GM23338 (cell line): ENCODE measurements at regions not wholly inside any gene's neighbourhood (a gene's known extent, or its start where the extent isn't known, plus 50 kb on each side); places are given as distances from the start of the nearest gene placed in this dataset.

Source experiments
- ATAC-seq: fragments of 200-7000 bp; cut with Tn5 transposase; 3 replicates; pipeline ENCODE4 v1.9.1; 2020
- DNase-seq: peaks from one replicate; pipeline ENCODE4 v3.0.0-alpha.2; 2015; ENCODE audit warnings: low spot score
- H2AFZ ChIP-seq: fragments of 200-600 bp; sonication (generic); 2 replicates; pipeline ENCODE4 v1.8.0; 2016; ENCODE audit warnings: antibody characterized with exemption, mild to moderate bottlenecking, moderate library complexity
- H3F3A ChIP-seq: fragments of 200-600 bp; sonication (generic); replicated peaks from 2 replicates; pipeline ENCODE4 v1.8.0; 2017; ENCODE audit warnings: antibody characterized with exemption, mixed run types, low read depth
- H3K27ac ChIP-seq: fragments of 200-600 bp; sonication (generic); 2 replicates; pipeline ENCODE4 v1.6.1; 2016; ENCODE audit warnings: low read depth
- H3K27me3 ChIP-seq: fragments of 200-600 bp; sonication (generic); 2 replicates; pipeline ENCODE4 v1.8.0; 2016; ENCODE audit warnings: mild to moderate bottlenecking, mixed run types, moderate library complexity; ENCODE audit not compliant: insufficient read depth
- H3K36me3 ChIP-seq: fragments of 200-600 bp; sonication (generic); 2 replicates; pipeline ENCODE4 v1.8.0; 2016; ENCODE audit warnings: mild to moderate bottlenecking; ENCODE audit not compliant: insufficient read depth
- H3K4me1 ChIP-seq: fragments of 200-600 bp; sonication (generic); 2 replicates; pipeline ENCODE4 v1.8.0; 2016; ENCODE audit warnings: mild to moderate bottlenecking, moderate library complexity; ENCODE audit not compliant: insufficient read depth
- H3K4me2 ChIP-seq: fragments of 200-600 bp; sonication (generic); 2 replicates; pipeline ENCODE4 v1.7.1; 2017; ENCODE audit warnings: mixed run types
- H3K4me3 ChIP-seq: fragments of 200-600 bp; sonication (generic); 2 replicates; pipeline ENCODE4 v1.6.1; 2016; ENCODE audit warnings: mixed run types
- H3K79me2 ChIP-seq: fragments of 200-600 bp; sonication (generic); replicated peaks from 2 replicates; pipeline ENCODE4 v1.8.0; 2017; ENCODE audit warnings: mild to moderate bottlenecking; ENCODE audit not compliant: insufficient read depth
- H3K9me2 ChIP-seq: fragments of 200-600 bp; sonication (generic); 2 replicates; pipeline ENCODE4 v1.8.0; 2017; ENCODE audit not compliant: insufficient read depth
- H4K20me1 ChIP-seq: fragments of 200-600 bp; sonication (generic); replicated peaks from 2 replicates; pipeline ENCODE4 v1.8.0; 2017; ENCODE audit warnings: mild to moderate bottlenecking; ENCODE audit not compliant: insufficient read depth
- H3K27ac Mint-ChIP-seq: 2 replicates; pipeline ENCODE4 v1.8.0; 2020; ENCODE audit warnings: inconsistent platforms, mild to moderate bottlenecking, moderate library complexity, mixed read lengths
- H3K27me3 Mint-ChIP-seq: 3 replicates; pipeline ENCODE4 v1.8.0; 2022; ENCODE audit warnings: low read depth, mild to moderate bottlenecking, moderate library complexity, mixed read lengths, inconsistent platforms; ENCODE audit not compliant: insufficient read depth, poor library complexity
- H3K36me3 Mint-ChIP-seq: 3 replicates; pipeline ENCODE4 v1.8.0; 2021; ENCODE audit warnings: low read depth, mild to moderate bottlenecking, inconsistent platforms, moderate library complexity, mixed read lengths
- H3K4me1 Mint-ChIP-seq: 3 replicates; pipeline ENCODE4 v1.8.0; 2020; ENCODE audit warnings: mild to moderate bottlenecking, inconsistent platforms, mixed read lengths
- H3K4me3 Mint-ChIP-seq: 3 replicates; pipeline ENCODE4 v1.8.0; 2021; ENCODE audit warnings: moderate library complexity, mild to moderate bottlenecking, inconsistent platforms, mixed read lengths
- H3K9me3 Mint-ChIP-seq: 3 replicates; pipeline ENCODE4 v1.8.0; 2020; ENCODE audit warnings: moderate library complexity, mild to moderate bottlenecking, inconsistent platforms, mixed read lengths
- POLR2AphosphoS5 ChIP-seq: IDR thresholded peaks from 2 replicates; pipeline ENCODE4 v1.6.1; 2016; ENCODE audit warnings: antibody characterized with exemption, low read depth
- ZNF114 ChIP-seq: fragments of 250-450 bp; sonication (Bioruptor Pico); IDR thresholded peaks from 2 replicates; pipeline ENCODE4 v1.5.0; 2020; ENCODE audit warnings: mild to moderate bottlenecking, moderate library complexity
- ZNF331 ChIP-seq: fragments of 250-450 bp; sonication (Bioruptor Pico); IDR thresholded peaks from 2 replicates; pipeline ENCODE4 v1.5.0; 2020; ENCODE audit warnings: low read depth, mild to moderate bottlenecking, moderate library complexity
- TF ChIP-seq, protein P1 (sequence below): IDR thresholded peaks from one replicate; pipeline ENCODE4 v1.6.1; 2018; ENCODE audit warnings: antibody characterized with exemption; ENCODE audit not compliant: unreplicated experiment
- TF ChIP-seq, protein P2 (sequence below): IDR thresholded peaks from 2 replicates; pipeline ENCODE4 v1.6.1; 2016; ENCODE audit warnings: antibody characterized with exemption
- TF ChIP-seq, protein P3 (sequence below): fragments of 250-450 bp; sonication (Bioruptor Pico); IDR thresholded peaks from 2 replicates; pipeline ENCODE4 v1.5.0; 2020; ENCODE audit warnings: mild to moderate bottlenecking, moderate library complexity

DNA sequence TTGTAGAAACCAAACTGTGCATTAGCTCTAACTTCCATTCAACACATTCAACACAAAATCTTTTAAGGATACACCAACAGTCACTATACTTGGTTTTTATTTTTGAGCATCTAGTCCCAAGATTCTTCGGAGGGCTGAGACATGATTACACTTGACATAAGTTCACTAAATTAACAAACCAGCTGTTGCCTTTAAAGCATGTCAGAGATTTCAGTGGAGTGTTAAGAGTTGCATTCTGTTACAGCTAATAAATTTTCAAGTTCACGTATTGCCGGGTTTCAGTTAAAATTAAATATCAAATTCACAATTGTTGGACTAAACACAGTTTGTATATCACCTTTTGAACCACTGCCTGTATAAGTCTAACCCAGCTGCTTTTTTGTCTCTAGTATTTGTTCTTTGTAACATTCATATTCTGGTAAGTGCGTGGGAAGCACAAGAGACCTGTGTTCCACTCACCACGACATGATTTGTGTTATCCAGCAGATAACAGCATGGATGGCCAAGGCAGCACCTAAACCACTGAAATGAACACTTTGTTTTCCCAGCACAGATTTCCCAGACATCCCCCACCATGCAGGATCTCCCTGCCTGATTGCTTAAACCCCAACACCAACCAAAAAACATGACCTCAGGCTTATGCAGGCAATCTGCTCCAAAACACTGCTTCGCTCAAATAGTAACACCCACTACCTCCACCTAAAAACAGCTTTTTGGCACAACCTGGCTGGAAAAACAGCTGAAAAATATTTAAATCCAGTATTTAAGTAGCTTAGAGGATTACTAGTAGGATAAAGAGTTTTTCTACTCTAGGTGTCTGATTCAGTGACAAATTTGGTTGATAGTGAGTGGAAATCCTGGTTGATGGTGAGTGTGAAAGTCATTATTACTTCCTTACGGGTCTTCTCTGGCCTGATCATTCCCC lies 286.5 kb upstream of the NT5E start:
- Histone ChIP-seq H3K79me2 (no peaks in the 10 kb centered on the region), H3K4me3 (no peak overlapping the region), H3F3A (no peaks in the 10 kb centered on the region), H3K4me2 (no peak overlapping the region), H3K36me3 (no peaks in the 10 kb centered on the region), H3K27ac (no peak overlapping the region), H3K27me3 (no peaks in the 10 kb centered on the region), H4K20me1 (no peaks in the 10 kb centered on the region), H3K4me1 (peaks cover 10% of the 10 kb centered on the region; the same call in 1 of the 2 replicates), H2AFZ (peak overlapping the region; percentile 52; the same call in 1 of the 2 replicates), H3K9me2 (peaks cover 9% of the 10 kb centered on the region; the same call in 1 of the 2 replicates)
- Mint-ChIP-seq H3K27me3 (peaks cover 1% of the 10 kb centered on the region), H3K9me3 (no peaks in the 10 kb centered on the region), H3K36me3 (no peaks in the 10 kb centered on the region), H3K4me1 (peaks cover 6% of the 10 kb centered on the region), H3K27ac (no peak overlapping the region), H3K4me3 (no peak overlapping the region)
- TF ChIP-seq, protein P1, sequence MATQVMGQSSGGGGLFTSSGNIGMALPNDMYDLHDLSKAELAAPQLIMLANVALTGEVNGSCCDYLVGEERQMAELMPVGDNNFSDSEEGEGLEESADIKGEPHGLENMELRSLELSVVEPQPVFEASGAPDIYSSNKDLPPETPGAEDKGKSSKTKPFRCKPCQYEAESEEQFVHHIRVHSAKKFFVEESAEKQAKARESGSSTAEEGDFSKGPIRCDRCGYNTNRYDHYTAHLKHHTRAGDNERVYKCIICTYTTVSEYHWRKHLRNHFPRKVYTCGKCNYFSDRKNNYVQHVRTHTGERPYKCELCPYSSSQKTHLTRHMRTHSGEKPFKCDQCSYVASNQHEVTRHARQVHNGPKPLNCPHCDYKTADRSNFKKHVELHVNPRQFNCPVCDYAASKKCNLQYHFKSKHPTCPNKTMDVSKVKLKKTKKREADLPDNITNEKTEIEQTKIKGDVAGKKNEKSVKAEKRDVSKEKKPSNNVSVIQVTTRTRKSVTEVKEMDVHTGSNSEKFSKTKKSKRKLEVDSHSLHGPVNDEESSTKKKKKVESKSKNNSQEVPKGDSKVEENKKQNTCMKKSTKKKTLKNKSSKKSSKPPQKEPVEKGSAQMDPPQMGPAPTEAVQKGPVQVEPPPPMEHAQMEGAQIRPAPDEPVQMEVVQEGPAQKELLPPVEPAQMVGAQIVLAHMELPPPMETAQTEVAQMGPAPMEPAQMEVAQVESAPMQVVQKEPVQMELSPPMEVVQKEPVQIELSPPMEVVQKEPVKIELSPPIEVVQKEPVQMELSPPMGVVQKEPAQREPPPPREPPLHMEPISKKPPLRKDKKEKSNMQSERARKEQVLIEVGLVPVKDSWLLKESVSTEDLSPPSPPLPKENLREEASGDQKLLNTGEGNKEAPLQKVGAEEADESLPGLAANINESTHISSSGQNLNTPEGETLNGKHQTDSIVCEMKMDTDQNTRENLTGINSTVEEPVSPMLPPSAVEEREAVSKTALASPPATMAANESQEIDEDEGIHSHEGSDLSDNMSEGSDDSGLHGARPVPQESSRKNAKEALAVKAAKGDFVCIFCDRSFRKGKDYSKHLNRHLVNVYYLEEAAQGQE: no peak
- TF ChIP-seq POLR2AphosphoS5 (no peak), ZNF114 (no peak), ZNF331 (CRISPR knock-in tag) (no peak)
- TF ChIP-seq, protein P2, sequence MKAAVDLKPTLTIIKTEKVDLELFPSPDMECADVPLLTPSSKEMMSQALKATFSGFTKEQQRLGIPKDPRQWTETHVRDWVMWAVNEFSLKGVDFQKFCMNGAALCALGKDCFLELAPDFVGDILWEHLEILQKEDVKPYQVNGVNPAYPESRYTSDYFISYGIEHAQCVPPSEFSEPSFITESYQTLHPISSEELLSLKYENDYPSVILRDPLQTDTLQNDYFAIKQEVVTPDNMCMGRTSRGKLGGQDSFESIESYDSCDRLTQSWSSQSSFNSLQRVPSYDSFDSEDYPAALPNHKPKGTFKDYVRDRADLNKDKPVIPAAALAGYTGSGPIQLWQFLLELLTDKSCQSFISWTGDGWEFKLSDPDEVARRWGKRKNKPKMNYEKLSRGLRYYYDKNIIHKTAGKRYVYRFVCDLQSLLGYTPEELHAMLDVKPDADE: no peak
- TF ChIP-seq, protein P3, sequence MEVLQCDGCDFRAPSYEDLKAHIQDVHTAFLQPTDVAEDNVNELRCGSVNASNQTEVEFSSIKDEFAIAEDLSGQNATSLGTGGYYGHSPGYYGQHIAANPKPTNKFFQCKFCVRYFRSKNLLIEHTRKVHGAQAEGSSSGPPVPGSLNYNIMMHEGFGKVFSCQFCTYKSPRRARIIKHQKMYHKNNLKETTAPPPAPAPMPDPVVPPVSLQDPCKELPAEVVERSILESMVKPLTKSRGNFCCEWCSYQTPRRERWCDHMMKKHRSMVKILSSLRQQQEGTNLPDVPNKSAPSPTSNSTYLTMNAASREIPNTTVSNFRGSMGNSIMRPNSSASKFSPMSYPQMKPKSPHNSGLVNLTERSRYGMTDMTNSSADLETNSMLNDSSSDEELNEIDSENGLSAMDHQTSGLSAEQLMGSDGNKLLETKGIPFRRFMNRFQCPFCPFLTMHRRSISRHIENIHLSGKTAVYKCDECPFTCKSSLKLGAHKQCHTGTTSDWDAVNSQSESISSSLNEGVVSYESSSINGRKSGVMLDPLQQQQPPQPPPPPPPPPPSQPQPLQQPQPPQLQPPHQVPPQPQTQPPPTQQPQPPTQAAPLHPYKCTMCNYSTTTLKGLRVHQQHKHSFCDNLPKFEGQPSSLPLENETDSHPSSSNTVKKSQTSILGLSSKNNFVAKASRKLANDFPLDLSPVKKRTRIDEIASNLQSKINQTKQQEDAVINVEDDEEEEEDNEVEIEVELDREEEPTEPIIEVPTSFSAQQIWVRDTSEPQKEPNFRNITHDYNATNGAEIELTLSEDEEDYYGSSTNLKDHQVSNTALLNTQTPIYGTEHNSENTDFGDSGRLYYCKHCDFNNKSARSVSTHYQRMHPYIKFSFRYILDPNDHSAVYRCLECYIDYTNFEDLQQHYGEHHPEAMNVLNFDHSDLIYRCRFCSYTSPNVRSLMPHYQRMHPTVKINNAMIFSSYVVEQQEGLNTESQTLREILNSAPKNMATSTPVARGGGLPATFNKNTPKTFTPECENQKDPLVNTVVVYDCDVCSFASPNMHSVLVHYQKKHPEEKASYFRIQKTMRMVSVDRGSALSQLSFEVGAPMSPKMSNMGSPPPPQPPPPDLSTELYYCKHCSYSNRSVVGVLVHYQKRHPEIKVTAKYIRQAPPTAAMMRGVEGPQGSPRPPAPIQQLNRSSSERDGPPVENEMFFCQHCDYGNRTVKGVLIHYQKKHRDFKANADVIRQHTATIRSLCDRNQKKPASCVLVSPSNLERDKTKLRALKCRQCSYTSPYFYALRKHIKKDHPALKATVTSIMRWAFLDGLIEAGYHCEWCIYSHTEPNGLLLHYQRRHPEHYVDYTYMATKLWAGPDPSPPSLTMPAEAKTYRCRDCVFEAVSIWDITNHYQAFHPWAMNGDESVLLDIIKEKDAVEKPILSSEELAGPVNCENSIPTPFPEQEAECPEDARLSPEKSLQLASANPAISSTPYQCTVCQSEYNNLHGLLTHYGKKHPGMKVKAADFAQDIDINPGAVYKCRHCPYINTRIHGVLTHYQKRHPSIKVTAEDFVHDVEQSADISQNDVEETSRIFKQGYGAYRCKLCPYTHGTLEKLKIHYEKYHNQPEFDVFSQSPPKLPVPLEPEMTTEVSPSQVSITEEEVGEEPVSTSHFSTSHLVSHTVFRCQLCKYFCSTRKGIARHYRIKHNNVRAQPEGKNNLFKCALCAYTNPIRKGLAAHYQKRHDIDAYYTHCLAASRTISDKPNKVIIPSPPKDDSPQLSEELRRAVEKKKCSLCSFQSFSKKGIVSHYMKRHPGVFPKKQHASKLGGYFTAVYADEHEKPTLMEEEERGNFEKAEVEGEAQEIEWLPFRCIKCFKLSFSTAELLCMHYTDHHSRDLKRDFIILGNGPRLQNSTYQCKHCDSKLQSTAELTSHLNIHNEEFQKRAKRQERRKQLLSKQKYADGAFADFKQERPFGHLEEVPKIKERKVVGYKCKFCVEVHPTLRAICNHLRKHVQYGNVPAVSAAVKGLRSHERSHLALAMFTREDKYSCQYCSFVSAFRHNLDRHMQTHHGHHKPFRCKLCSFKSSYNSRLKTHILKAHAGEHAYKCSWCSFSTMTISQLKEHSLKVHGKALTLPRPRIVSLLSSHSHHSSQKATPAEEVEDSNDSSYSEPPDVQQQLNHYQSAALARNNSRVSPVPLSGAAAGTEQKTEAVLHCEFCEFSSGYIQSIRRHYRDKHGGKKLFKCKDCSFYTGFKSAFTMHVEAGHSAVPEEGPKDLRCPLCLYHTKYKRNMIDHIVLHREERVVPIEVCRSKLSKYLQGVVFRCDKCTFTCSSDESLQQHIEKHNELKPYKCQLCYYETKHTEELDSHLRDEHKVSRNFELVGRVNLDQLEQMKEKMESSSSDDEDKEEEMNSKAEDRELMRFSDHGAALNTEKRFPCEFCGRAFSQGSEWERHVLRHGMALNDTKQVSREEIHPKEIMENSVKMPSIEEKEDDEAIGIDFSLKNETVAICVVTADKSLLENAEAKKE: no peak
- ATAC-seq (no peak), DNase-seq (no peak)
